ENCODE measurements at regions not wholly inside any gene's neighbourhood (a gene's known extent, or its start where the extent isn't known, plus 50 kb on each side); places are given as distances from the start of the nearest gene placed in this dataset.

DNA sequence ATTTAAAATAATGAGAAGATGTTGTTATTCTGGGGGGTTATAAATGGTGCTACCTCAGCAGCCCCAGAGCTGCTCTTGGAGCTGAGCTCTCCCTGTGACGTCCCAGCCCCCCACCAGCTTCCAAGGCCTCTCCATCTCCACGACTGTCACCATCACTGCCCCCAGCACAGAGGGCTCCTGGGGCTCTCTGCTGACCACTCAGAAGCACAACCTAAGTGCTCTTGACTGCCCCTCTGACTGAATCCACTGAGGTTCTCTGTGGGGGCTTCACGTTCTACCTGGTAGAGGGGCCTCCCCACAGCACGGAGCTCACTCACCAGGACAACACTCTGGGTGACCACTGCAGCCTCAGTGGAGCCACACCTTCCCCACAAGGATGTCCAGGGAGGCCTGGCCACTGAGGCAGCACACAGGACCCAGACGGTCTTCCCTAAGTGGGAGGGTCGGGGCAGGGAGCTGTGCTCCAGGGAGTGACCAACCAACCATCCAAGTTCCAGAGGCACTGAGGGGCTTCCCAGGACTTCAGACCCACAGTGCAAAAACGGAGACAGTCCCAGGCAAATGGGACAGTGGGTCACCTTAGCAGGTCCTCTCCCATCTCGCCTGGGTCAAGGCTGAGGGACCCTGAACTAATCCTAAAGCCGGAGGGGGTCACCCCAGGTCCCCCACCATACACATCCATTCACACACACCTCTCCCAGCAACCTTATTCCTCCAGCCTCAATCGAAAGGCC lies 121.0 kb upstream of the PPP2R2D start:
- TF ChIP-seq, protein P1, sequence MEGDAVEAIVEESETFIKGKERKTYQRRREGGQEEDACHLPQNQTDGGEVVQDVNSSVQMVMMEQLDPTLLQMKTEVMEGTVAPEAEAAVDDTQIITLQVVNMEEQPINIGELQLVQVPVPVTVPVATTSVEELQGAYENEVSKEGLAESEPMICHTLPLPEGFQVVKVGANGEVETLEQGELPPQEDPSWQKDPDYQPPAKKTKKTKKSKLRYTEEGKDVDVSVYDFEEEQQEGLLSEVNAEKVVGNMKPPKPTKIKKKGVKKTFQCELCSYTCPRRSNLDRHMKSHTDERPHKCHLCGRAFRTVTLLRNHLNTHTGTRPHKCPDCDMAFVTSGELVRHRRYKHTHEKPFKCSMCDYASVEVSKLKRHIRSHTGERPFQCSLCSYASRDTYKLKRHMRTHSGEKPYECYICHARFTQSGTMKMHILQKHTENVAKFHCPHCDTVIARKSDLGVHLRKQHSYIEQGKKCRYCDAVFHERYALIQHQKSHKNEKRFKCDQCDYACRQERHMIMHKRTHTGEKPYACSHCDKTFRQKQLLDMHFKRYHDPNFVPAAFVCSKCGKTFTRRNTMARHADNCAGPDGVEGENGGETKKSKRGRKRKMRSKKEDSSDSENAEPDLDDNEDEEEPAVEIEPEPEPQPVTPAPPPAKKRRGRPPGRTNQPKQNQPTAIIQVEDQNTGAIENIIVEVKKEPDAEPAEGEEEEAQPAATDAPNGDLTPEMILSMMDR (IDR thresholded peaks at IDR 0.05), result no peak
- no peak for DNase-seq

DNA sequence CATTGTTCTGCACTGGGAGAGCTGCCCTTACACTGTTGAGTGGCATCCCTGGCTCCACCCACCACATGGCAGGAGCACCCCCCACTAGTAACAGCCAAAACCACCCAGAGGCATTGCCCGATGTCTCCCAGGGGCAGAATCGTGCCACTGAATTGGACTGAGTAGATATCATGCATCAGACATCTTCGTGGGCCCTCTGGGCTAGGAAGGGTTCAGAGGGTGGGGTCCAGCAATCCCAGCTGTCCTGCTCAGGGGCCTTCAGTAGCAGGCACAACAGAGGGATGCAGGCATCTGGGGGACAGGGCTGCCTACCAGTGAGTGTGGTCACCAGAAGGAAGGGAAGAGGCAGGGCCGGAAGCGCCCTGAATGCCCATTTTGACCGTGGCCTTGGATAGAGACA lies 119.7 kb upstream of the PPP2R2D start:
- Histone ChIP-seq H3K9me3 (peaks cover 19% of the 10 kb centered on the region), H3K36me3 (no peaks in the 10 kb centered on the region), H3K27ac (no peak overlapping the region), H3K27me3 (ENCODE audit: low read depth) (no peaks in the 10 kb centered on the region), H3K4me1 (no peaks in the 10 kb centered on the region), H3K4me3 (no peak overlapping the region)
- DNase-seq, result no peak
- intact Hi-C loops (cut with DNase I), result no loop called here
- TF ChIP-seq, protein P1 (IDR thresholded peaks at IDR 0.05), result no peak
- ATAC-seq, result no peak

More for the DNA sequence above, 121.0 kb upstream of the PPP2R2D start:
- Histone ChIP-seq H3K27ac (no peak overlapping the region), H3K36me3 (no peaks in the 10 kb centered on the region), H3K4me1 (no peaks in the 10 kb centered on the region), H3K9me3 (peaks cover 19% of the 10 kb centered on the region), H3K27me3 (ENCODE audit: low read depth) (no peaks in the 10 kb centered on the region), H3K4me3 (no peak overlapping the region)
- no peak for ATAC-seq
- intact Hi-C loops (cut with DNase I), result no loop called here

DNA sequence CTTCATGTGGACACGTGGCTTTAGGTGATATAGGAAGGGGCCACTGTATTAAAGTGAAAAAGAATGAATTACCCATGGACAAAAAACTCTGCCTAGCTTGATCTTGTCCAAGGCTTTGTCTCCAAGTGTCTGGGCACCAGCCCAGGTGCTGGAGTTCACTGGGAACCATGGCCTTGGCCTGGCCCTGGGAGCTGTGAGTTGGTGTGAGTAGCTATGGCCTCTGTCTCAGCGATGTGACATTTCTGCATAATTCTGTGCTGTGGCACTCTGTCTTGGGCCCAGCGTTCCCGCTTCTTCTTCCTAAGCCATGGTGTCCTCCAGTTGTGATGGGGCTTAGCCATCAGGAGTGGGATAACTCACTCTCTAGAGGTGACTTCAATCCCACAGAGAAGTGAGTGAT lies 119.0 kb upstream of the PPP2R2D start:
- no peak for DNase-seq
- Histone ChIP-seq H3K4me1 (no peaks in the 10 kb centered on the region), H3K9me3 (peaks cover 13% of the 10 kb centered on the region), H3K27ac (no peak overlapping the region), H3K4me3 (no peak overlapping the region), H3K36me3 (no peaks in the 10 kb centered on the region), H3K27me3 (ENCODE audit: low read depth) (no peaks in the 10 kb centered on the region)
- no peak for ATAC-seq
- TF ChIP-seq, protein P1 (IDR thresholded peaks at IDR 0.05), result no peak
- intact Hi-C loops (cut with DNase I), result no loop called here

DNA sequence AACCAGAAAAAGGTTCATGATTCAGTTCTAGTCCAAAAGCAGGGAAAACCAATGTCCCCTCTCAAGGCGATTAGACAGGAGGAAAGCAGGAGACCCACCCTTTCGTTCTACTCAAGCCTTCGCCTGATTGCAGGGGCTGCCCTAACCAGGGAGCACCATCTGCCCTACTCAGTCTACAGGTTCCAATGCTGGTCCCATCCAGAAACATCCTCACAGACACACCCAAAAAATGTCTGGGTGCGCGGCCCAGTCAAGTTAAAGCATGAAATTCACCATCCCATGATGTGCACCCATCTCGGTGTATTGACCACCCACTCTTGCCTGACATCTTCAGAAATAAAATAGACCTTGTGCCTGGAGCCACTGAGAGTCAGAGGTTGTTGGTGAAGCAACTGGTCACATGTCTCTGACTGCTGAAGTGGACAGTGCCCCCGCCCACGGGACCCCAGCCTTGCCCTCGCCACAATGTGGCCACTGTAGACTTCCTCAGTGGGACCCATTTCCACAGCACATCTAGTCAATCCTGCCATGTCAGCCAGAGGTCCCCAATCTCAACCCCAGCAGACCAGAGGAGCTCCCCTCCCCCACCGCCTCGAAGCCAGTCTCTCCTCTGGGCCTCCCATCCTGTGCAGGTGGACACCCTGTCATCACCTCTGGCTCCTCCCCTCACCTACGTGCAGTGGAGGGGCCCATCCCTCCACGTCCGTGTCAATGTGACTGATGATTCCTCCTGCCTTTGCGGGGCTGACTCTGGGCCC lies 116.3 kb upstream of the PPP2R2D start:
- no peaks in the 10 kb centered on the region for H3K4me1 ChIP-seq
- no peak overlapping the region for H3K27ac ChIP-seq
- H3K4me3 ChIP-seq, result no peak overlapping the region
- no peaks in the 10 kb centered on the region for H3K36me3 ChIP-seq
- TF ChIP-seq, protein P1 (IDR thresholded peaks at IDR 0.05), result no peak
- ATAC-seq (no peak), DNase-seq (no peak)
- H3K27me3 ChIP-seq (ENCODE audit: low read depth), result no peaks in the 10 kb centered on the region
- H3K9me3 ChIP-seq, result no peaks in the 10 kb centered on the region
- intact Hi-C loops (cut with DNase I), result no loop called here

DNA sequence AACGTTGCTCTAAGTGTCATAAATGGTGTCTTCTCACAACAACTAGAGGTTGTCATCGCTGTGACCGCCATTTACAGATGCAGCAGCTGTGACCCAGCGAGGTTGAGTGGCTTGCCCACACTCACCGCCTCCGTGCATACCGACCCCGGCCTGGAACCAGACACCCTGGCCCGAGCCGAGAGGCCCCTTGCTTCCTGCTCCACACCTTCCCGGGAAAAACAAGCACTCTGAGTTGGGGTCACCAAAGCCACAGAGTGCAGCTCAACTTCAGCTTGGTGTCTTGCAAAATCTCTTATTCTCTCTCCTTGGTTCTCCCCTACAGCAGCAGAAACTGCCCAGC lies 115.7 kb upstream of the PPP2R2D start:
- DNase-seq (no peak), ATAC-seq (no peak)
- intact Hi-C loops (cut with DNase I), result no loop called here
- no peaks in the 10 kb centered on the region for H3K4me1 ChIP-seq
- H3K27me3 ChIP-seq (ENCODE audit: low read depth), result no peaks in the 10 kb centered on the region
- no peak overlapping the region for H3K27ac ChIP-seq
- no peaks in the 10 kb centered on the region for H3K36me3 ChIP-seq
- TF ChIP-seq, protein P1 (IDR thresholded peaks at IDR 0.05), result no peak
- H3K4me3 ChIP-seq, result no peak overlapping the region
- H3K9me3 ChIP-seq, result no peaks in the 10 kb centered on the region
